ENCODE measurements at regions not wholly inside any gene's neighbourhood (a gene's known extent, or its start where the extent isn't known, plus 50 kb on each side); places are given as distances from the start of the nearest gene placed in this dataset.

- Mint-ChIP-seq H3K27me3 (no peaks in the 10 kb centered on the region), H3K36me3 (ENCODE audit: low read depth) (no peaks in the 10 kb centered on the region), H3K9me3 (no peaks in the 10 kb centered on the region), H3K4me3 (no peak overlapping the region), H3K4me1 (no peaks in the 10 kb centered on the region), H3K27ac (no peak overlapping the region)
- ATAC-seq (ENCODE audit: low read depth) = no peak
- TF ChIP-seq CTCF (IDR thresholded peaks at IDR 0.05) = no peak
- intact Hi-C loops (cut with micrococcal nuclease) = no loop called here
- ChIA-PET POLR2A (no interaction called here), CTCF (no interaction called here)
- DNase-seq = no peak
These were observed 157.6 kb downstream of the SHQ1 start for GRCh38 chr3:72690629-72691028.

- H3K4me3 Mint-ChIP-seq = no peak overlapping the region
- no peaks in the 10 kb centered on the region for H3K9me3 Mint-ChIP-seq
- POLR2A ChIA-PET = no interaction called here
- intact Hi-C loops (cut with micrococcal nuclease) = no loop called here
- H3K4me1 Mint-ChIP-seq = peaks cover 4% of the 10 kb centered on the region
- CTCF ChIA-PET = interaction anchor here (2.7 kb wide), 1 partner anchor 17 kb away, joined by 11 read pairs; no protein-coding TSS in a partner anchor
- no peak for TF ChIP-seq CTCF (IDR thresholded peaks at IDR 0.05)
- H3K27me3 Mint-ChIP-seq = peaks cover 8% of the 10 kb centered on the region
- H3K36me3 Mint-ChIP-seq (ENCODE audit: low read depth) = no peaks in the 10 kb centered on the region
- DNase-seq (no peak), ATAC-seq (ENCODE audit: low read depth) (no peak)
- H3K27ac Mint-ChIP-seq = no peak overlapping the region
These were observed 165.3 kb downstream of the SHQ1 start for GRCh38 chr3:72682936-72683452.

- DNase-seq = no peak
- TF ChIP-seq CTCF (IDR thresholded peaks at IDR 0.05) = no peak
- peaks cover 8% of the 10 kb centered on the region for H3K27me3 Mint-ChIP-seq
- H3K4me1 Mint-ChIP-seq = peaks cover 4% of the 10 kb centered on the region
- intact Hi-C loops (cut with micrococcal nuclease) = no loop called here
- ChIA-PET POLR2A (no interaction called here), CTCF (interaction anchor here (2.7 kb wide), 1 partner anchor 16 kb away, joined by 11 read pairs; no protein-coding TSS in a partner anchor)
- H3K27ac Mint-ChIP-seq = no peak overlapping the region
- ATAC-seq (ENCODE audit: low read depth) = no peak
- H3K36me3 Mint-ChIP-seq (ENCODE audit: low read depth) = no peaks in the 10 kb centered on the region
- H3K9me3 Mint-ChIP-seq = no peaks in the 10 kb centered on the region
- no peak overlapping the region for H3K4me3 Mint-ChIP-seq
These were observed 166.6 kb downstream of the SHQ1 start for GRCh38 chr3:72681598-72681997.

GRCh38 chr3:72680766-72681165, 167.5 kb downstream of the SHQ1 start:
- Mint-ChIP-seq H3K4me3 (no peak overlapping the region), H3K36me3 (ENCODE audit: low read depth) (no peaks in the 10 kb centered on the region), H3K27ac (no peak overlapping the region), H3K4me1 (peaks cover 4% of the 10 kb centered on the region), H3K27me3 (peaks cover 8% of the 10 kb centered on the region), H3K9me3 (no peaks in the 10 kb centered on the region)
- DNase-seq (no peak), ATAC-seq (ENCODE audit: low read depth) (no peak)
- intact Hi-C loops (cut with micrococcal nuclease) = no loop called here
- TF ChIP-seq CTCF (IDR thresholded peaks at IDR 0.05) = no peak
- POLR2A ChIA-PET = no interaction called here
- CTCF ChIA-PET = no interaction called here

- no peaks in the 10 kb centered on the region for H3K36me3 Mint-ChIP-seq (ENCODE audit: low read depth)
- no peak overlapping the region for H3K4me3 Mint-ChIP-seq
- ChIA-PET CTCF (no interaction called here), POLR2A (no interaction called here)
- no peak overlapping the region for H3K27ac Mint-ChIP-seq
- H3K27me3 Mint-ChIP-seq = peaks cover 8% of the 10 kb centered on the region
- DNase-seq (no peak), ATAC-seq (ENCODE audit: low read depth) (no peak)
- TF ChIP-seq CTCF (IDR thresholded peaks at IDR 0.05) = no peak
- no peaks in the 10 kb centered on the region for H3K9me3 Mint-ChIP-seq
- H3K4me1 Mint-ChIP-seq = peaks cover 4% of the 10 kb centered on the region
- intact Hi-C loops (cut with micrococcal nuclease) = no loop called here
These were observed 168.6 kb downstream of the SHQ1 start for GRCh38 chr3:72679540-72680198.
